Suprapubic skin (tissue), 4 donors: ENCODE measurements at regions not wholly inside any gene's neighbourhood (a gene's known extent, or its start where the extent isn't known, plus 50 kb on each side); places are given as distances from the start of the nearest gene placed in this dataset.

Experiments used
- POLR2A ChIP-seq, 2 donors: fragments of 450-650 bp; IDR thresholded peaks; one replicate each; pipeline ENCODE4 v1.6.1; 2017; ENCODE audit warnings: antibody characterized with exemption in 2 of 2, mild to moderate bottlenecking in 2 of 2, moderate library complexity in 2 of 2
- POLR2AphosphoS5 ChIP-seq, 3 donors: sonication (generic); formaldehyde crosslinking; IDR thresholded peaks; one replicate each; pipeline ENCODE4 v1.6.1; 2017; ENCODE audit warnings: antibody characterized with exemption in 3 of 3
- TF ChIP-seq, protein P1 (sequence below), 2 donors: fragments of 200-600 bp in 1 of 2; fragments of 450-650 bp in 1 of 2; sonication (generic) in 1 of 2; IDR thresholded peaks; one replicate each; pipeline ENCODE4 v1.5.1; 2016 to 2019; ENCODE audit warnings: antibody characterized with exemption in 2 of 2, mild to moderate bottlenecking in 1 of 2, moderate library complexity in 1 of 2

DNA sequence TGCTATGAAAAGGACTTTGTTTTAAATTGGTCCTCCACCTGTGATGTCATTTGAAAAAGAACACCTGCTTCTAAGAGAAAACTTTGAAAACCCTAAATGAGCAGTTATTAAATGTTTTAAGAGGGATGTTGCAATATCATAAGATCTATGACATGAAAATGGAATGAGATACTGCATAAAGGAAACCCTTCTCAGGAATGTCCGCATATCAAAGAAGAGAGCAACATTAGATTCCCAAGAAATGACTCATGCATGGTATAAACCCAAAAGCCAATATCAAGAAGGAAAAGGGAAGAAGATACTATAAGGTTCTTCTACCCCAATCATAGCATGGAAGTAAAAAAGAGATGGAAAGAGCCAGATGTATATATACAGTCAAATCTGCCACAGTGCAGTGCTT is 627.5 kb upstream of the LMCD1 start:
- TF ChIP-seq, protein P1, sequence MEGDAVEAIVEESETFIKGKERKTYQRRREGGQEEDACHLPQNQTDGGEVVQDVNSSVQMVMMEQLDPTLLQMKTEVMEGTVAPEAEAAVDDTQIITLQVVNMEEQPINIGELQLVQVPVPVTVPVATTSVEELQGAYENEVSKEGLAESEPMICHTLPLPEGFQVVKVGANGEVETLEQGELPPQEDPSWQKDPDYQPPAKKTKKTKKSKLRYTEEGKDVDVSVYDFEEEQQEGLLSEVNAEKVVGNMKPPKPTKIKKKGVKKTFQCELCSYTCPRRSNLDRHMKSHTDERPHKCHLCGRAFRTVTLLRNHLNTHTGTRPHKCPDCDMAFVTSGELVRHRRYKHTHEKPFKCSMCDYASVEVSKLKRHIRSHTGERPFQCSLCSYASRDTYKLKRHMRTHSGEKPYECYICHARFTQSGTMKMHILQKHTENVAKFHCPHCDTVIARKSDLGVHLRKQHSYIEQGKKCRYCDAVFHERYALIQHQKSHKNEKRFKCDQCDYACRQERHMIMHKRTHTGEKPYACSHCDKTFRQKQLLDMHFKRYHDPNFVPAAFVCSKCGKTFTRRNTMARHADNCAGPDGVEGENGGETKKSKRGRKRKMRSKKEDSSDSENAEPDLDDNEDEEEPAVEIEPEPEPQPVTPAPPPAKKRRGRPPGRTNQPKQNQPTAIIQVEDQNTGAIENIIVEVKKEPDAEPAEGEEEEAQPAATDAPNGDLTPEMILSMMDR (IDR thresholded peaks at IDR 0.05), result no peak
- TF ChIP-seq POLR2A (IDR thresholded peaks at IDR 0.05) (no peak), POLR2AphosphoS5 (IDR thresholded peaks at IDR 0.05) (no peak)
